ENCODE measurements at regions not wholly inside any gene's neighbourhood (a gene's known extent, or its start where the extent isn't known, plus 50 kb on each side); places are given as distances from the start of the nearest gene placed in this dataset.

DNA sequence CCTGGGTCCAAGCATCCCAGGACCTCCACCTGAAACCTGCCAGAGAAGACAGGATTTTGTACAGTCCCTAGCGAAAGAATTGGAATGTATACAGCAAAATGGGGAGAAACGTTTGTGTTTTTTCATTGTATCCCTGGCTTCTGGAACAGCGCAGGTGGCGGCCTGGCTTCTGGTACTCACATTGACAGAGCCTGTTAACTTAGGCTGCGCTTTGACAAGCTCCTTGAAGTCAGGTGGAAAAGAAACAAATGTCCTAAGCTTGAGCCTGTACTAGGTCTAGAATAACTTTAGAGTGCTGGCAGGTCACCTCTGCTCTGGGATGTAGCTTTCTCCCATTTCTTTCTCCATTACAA lies 343.7 kb upstream of the KLF3 start:
- TF ChIP-seq EZH2phosphoT487 (IDR thresholded peaks at IDR 0.05; ENCODE audit: low read depth), result no peak
- TF ChIP-seq, protein P1, sequence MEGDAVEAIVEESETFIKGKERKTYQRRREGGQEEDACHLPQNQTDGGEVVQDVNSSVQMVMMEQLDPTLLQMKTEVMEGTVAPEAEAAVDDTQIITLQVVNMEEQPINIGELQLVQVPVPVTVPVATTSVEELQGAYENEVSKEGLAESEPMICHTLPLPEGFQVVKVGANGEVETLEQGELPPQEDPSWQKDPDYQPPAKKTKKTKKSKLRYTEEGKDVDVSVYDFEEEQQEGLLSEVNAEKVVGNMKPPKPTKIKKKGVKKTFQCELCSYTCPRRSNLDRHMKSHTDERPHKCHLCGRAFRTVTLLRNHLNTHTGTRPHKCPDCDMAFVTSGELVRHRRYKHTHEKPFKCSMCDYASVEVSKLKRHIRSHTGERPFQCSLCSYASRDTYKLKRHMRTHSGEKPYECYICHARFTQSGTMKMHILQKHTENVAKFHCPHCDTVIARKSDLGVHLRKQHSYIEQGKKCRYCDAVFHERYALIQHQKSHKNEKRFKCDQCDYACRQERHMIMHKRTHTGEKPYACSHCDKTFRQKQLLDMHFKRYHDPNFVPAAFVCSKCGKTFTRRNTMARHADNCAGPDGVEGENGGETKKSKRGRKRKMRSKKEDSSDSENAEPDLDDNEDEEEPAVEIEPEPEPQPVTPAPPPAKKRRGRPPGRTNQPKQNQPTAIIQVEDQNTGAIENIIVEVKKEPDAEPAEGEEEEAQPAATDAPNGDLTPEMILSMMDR (IDR thresholded peaks at IDR 0.05; ENCODE audit: low read depth, low read length), result no peak
- Histone ChIP-seq H3K4me2 (ENCODE audit: low read length) (peak overlapping the region; percentile 90), H3K36me3 (replicated peaks; ENCODE audit: low read depth, low read length) (no peaks in the 10 kb centered on the region), H4K20me1 (ENCODE audit: insufficient read depth, low read length) (no peaks in the 10 kb centered on the region), H3K4me3 (ENCODE audit: low read length) (peak overlapping the region; percentile 79), H3K27me3 (ENCODE audit: low read depth, low read length) (peaks cover 33% of the 10 kb centered on the region), H3K4me1 (ENCODE audit: low read length) (peaks cover 22% of the 10 kb centered on the region), H3K9ac (ENCODE audit: low read length) (peak overlapping the region; percentile 36; the same call in 1 of the 2 replicates), H3K79me2 (ENCODE audit: low read length) (no peaks in the 10 kb centered on the region), H3K9me3 (ENCODE audit: insufficient read depth, low read length) (no peaks in the 10 kb centered on the region), H2AFZ (ENCODE audit: low read depth, low read length) (peak overlapping the region; percentile 75; the same call in 1 of the 2 replicates), H3K27ac (ENCODE audit: low read length) (no peak overlapping the region)

DNA sequence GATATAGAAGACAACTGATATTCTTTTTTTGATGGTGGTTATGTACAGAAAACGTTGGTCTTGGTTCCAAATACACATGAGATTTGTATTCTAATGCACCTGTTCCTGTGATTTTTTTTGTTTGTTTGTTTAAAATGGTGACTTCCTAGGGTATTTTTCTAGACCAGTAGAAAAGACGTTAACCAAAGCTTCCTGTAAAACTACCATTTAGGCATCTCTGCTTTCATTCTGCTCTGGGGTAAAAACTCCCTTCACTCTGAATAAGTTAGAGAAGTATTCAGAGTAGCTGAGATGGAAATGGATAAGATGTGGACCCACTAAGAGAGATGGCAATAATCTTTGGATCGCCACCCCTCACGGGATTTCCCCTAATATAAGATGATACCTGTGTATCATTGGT lies 343.2 kb upstream of the KLF3 start:
- Histone ChIP-seq H3K4me2 (ENCODE audit: low read length) (no peak overlapping the region), H3K4me1 (ENCODE audit: low read length) (peaks cover 22% of the 10 kb centered on the region), H3K27me3 (ENCODE audit: low read depth, low read length) (peaks cover 32% of the 10 kb centered on the region), H3K4me3 (ENCODE audit: low read length) (no peak overlapping the region), H3K9ac (ENCODE audit: low read length) (no peak overlapping the region), H3K79me2 (ENCODE audit: low read length) (no peaks in the 10 kb centered on the region), H3K27ac (ENCODE audit: low read length) (no peak overlapping the region), H2AFZ (ENCODE audit: low read depth, low read length) (no peak overlapping the region), H3K36me3 (replicated peaks; ENCODE audit: low read depth, low read length) (no peaks in the 10 kb centered on the region), H3K9me3 (ENCODE audit: insufficient read depth, low read length) (no peaks in the 10 kb centered on the region), H4K20me1 (ENCODE audit: insufficient read depth, low read length) (no peaks in the 10 kb centered on the region)
- TF ChIP-seq, protein P1 (IDR thresholded peaks at IDR 0.05; ENCODE audit: low read depth, low read length), result no peak
- no peak for TF ChIP-seq EZH2phosphoT487 (IDR thresholded peaks at IDR 0.05; ENCODE audit: low read depth)

DNA sequence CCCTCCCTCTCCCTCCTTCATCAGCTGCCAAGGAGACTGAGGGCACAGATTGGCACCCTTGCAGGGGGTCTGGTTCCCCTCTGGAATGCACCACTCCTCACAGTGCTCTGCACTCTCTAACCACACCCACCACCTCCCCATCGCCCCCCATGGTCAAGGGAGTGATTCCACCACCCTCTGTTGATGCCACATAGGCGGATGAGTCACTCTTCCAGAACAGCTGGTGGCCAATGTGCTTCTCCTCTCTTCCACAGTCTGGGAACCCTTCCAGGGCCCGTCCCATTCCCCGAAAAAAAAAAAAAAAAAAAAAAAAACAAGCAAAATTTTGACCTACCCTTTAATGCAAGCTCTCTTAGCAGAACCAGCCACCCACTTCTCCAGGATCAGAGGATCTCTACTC lies 341.3 kb upstream of the KLF3 start:
- TF ChIP-seq, protein P1 (IDR thresholded peaks at IDR 0.05; ENCODE audit: low read depth, low read length), result no peak
- no peak for TF ChIP-seq EZH2phosphoT487 (IDR thresholded peaks at IDR 0.05; ENCODE audit: low read depth)
- Histone ChIP-seq H3K4me2 (ENCODE audit: low read length) (no peak overlapping the region), H3K36me3 (replicated peaks; ENCODE audit: low read depth, low read length) (no peaks in the 10 kb centered on the region), H3K4me1 (ENCODE audit: low read length) (peaks cover 22% of the 10 kb centered on the region), H3K9ac (ENCODE audit: low read length) (no peak overlapping the region), H4K20me1 (ENCODE audit: insufficient read depth, low read length) (no peaks in the 10 kb centered on the region), H2AFZ (ENCODE audit: low read depth, low read length) (no peak overlapping the region), H3K27ac (ENCODE audit: low read length) (no peak overlapping the region), H3K4me3 (ENCODE audit: low read length) (no peak overlapping the region), H3K27me3 (ENCODE audit: low read depth, low read length) (peaks cover 21% of the 10 kb centered on the region; the same call in 1 of the 2 replicates), H3K9me3 (ENCODE audit: insufficient read depth, low read length) (no peaks in the 10 kb centered on the region), H3K79me2 (ENCODE audit: low read length) (no peaks in the 10 kb centered on the region)

DNA sequence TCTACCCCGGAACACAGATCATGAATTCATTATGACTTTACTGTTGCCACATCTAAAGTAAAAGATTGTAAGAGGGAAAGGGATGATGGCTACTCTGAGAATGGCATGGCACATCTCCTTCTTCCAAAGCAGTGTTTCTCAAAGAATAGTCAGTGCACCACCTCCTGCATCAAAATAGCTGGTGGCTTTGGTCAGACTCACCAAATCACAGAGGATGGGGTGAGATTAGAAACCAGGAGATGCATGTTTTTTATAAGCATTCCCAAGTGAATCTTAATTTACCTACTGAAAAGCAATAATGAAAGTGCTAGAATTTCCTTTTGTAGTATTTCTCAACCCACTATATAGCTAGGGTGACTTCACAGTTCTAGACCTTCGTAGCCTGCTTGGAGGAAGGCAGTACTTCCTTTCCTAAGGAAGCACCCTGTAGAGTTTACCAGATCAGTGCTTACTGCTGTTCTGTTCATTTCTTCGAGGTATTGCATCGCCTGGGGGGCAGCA lies 340.8 kb upstream of the KLF3 start:
- Histone ChIP-seq H3K36me3 (replicated peaks; ENCODE audit: low read depth, low read length) (no peaks in the 10 kb centered on the region), H3K4me1 (ENCODE audit: low read length) (peaks cover 21% of the 10 kb centered on the region), H3K4me2 (ENCODE audit: low read length) (no peak overlapping the region), H3K4me3 (ENCODE audit: low read length) (no peak overlapping the region), H3K27me3 (ENCODE audit: low read depth, low read length) (peaks cover 20% of the 10 kb centered on the region; the same call in 1 of the 2 replicates), H4K20me1 (ENCODE audit: insufficient read depth, low read length) (no peaks in the 10 kb centered on the region), H3K79me2 (ENCODE audit: low read length) (no peaks in the 10 kb centered on the region), H3K9me3 (ENCODE audit: insufficient read depth, low read length) (no peaks in the 10 kb centered on the region), H3K9ac (ENCODE audit: low read length) (no peak overlapping the region), H3K27ac (ENCODE audit: low read length) (no peak overlapping the region), H2AFZ (ENCODE audit: low read depth, low read length) (no peak overlapping the region)
- no peak for TF ChIP-seq EZH2phosphoT487 (IDR thresholded peaks at IDR 0.05; ENCODE audit: low read depth)
- TF ChIP-seq, protein P1 (IDR thresholded peaks at IDR 0.05; ENCODE audit: low read depth, low read length), result no peak
